ENCODE measurements at regions not wholly inside any gene's neighbourhood (a gene's known extent, or its start where the extent isn't known, plus 50 kb on each side); places are given as distances from the start of the nearest gene placed in this dataset.

DNA sequence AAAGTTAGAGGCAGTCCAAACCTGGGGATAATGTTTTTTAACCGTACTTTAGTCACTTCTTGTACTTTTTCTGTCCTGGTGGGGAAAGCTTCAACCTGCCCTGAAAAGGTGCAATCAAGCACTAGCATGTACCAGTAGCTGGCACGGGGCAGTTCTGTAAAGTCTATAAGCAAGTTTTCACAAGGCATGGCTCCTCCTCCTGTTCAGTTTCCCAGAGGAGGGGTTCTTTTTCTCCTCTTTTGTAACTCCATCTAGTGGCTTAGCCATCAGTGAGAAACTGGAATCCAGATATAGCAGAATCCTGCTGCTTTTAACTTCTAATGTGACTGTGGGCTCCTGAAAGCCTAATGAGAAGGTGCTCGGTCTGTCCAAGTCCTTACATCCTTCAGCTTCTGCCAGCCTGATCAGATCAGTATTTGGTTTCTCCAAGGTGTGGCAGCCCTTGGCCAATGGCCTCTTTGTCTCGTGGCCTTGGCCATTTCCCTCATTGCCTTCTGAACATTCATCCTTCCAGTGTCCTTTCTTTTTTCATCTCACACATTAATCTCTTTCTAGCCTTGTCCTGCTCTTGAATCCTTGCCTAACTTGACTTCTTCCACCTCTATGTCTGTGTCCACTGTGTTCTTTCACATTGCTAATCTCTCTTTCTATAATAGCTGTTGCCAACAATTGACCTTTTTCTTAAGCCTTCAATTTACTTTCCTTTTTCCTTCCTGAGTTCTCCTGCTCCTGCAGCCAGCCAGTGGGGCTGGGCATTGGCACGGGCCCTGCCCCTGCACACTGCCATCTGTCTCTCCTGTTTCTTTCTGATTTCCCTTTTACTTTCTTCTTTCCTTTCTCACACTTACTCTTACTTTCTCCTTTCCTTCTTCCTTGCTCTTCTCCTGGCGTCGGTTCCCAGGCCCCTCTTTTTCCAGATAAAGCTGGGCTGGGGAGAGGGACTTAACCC lies 222.0 kb upstream of the SYNCRIP start:
- TF ChIP-seq, protein P1, sequence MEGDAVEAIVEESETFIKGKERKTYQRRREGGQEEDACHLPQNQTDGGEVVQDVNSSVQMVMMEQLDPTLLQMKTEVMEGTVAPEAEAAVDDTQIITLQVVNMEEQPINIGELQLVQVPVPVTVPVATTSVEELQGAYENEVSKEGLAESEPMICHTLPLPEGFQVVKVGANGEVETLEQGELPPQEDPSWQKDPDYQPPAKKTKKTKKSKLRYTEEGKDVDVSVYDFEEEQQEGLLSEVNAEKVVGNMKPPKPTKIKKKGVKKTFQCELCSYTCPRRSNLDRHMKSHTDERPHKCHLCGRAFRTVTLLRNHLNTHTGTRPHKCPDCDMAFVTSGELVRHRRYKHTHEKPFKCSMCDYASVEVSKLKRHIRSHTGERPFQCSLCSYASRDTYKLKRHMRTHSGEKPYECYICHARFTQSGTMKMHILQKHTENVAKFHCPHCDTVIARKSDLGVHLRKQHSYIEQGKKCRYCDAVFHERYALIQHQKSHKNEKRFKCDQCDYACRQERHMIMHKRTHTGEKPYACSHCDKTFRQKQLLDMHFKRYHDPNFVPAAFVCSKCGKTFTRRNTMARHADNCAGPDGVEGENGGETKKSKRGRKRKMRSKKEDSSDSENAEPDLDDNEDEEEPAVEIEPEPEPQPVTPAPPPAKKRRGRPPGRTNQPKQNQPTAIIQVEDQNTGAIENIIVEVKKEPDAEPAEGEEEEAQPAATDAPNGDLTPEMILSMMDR (IDR thresholded peaks at IDR 0.05): no peak
- TF ChIP-seq POLR2A (IDR thresholded peaks at IDR 0.05): no peak

Data from right lobe of liver (tissue), 4 donors.